ENCODE measurements at regions not wholly inside any gene's neighbourhood (a gene's known extent, or its start where the extent isn't known, plus 50 kb on each side); places are given as distances from the start of the nearest gene placed in this dataset.

DNA sequence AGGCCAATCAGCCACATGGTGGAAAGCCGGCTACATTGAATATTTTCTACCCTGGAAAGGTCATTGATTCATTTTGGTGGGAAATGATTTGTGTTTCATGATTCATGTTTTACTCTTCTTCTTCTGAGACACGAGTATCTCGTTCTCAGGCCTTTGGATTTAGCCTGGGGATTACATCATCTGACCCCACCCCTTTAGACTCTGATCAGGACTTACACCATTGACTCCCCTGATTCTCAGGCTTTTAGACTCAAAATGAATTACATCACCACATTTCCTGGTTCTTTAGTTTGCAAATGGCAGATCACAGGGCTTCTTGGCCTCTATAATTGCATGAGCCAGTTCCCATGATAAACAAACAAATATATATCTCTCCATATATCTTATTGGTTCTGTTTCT, 228.8 kb downstream of the ADGRG6 start:
- TF ChIP-seq POLR2A (IDR thresholded peaks at IDR 0.05): no peak
- no peak for TF ChIP-seq CTCF (IDR thresholded peaks at IDR 0.05)

Measured in esophagus squamous epithelium (tissue), 4 donors.